ENCODE measurements at regions not wholly inside any gene's neighbourhood (a gene's known extent, or its start where the extent isn't known, plus 50 kb on each side); places are given as distances from the start of the nearest gene placed in this dataset.

DNA sequence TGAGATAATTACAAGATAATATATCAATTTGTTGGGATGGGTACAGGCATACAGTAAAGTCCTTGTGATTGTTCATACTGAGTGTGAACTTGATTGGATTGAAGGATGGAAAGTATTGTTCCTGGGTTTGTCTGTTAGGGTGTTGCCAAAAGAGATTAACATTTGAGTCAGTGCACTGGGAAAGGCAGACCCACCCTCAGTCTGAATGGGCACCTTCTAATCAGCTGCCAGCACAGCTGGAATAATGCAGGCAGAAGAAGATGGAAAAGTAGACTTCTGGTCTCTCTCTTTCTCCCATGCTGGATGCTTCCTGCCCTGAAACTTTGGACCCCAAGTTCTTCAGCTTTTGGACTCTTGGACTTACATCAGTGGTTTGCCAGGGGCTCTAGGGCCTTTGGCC, 457.9 kb upstream of the SLIT2 start:
- TF ChIP-seq POLR2AphosphoS5 (IDR thresholded peaks at IDR 0.05; ENCODE audit: low read depth, low read length): no peak
- TF ChIP-seq TAF1 (IDR thresholded peaks at IDR 0.05; ENCODE audit: borderline replicate concordance, insufficient read depth, low read length): no peak
- TF ChIP-seq SIN3A (IDR thresholded peaks at IDR 0.05; ENCODE audit: borderline replicate concordance, insufficient read depth, low read length): no peak
- TF ChIP-seq, protein P1, sequence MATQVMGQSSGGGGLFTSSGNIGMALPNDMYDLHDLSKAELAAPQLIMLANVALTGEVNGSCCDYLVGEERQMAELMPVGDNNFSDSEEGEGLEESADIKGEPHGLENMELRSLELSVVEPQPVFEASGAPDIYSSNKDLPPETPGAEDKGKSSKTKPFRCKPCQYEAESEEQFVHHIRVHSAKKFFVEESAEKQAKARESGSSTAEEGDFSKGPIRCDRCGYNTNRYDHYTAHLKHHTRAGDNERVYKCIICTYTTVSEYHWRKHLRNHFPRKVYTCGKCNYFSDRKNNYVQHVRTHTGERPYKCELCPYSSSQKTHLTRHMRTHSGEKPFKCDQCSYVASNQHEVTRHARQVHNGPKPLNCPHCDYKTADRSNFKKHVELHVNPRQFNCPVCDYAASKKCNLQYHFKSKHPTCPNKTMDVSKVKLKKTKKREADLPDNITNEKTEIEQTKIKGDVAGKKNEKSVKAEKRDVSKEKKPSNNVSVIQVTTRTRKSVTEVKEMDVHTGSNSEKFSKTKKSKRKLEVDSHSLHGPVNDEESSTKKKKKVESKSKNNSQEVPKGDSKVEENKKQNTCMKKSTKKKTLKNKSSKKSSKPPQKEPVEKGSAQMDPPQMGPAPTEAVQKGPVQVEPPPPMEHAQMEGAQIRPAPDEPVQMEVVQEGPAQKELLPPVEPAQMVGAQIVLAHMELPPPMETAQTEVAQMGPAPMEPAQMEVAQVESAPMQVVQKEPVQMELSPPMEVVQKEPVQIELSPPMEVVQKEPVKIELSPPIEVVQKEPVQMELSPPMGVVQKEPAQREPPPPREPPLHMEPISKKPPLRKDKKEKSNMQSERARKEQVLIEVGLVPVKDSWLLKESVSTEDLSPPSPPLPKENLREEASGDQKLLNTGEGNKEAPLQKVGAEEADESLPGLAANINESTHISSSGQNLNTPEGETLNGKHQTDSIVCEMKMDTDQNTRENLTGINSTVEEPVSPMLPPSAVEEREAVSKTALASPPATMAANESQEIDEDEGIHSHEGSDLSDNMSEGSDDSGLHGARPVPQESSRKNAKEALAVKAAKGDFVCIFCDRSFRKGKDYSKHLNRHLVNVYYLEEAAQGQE (IDR thresholded peaks at IDR 0.05; ENCODE audit: insufficient read depth in 1 of 2, low read depth in 2 of 2, low read length in 2 of 2): no peak
- no peak for TF ChIP-seq FOXP2 (optimal IDR thresholded peaks at IDR 0.05; ENCODE audit: borderline replicate concordance, extremely low read depth, extremely low read length, insufficient read depth)

DNA sequence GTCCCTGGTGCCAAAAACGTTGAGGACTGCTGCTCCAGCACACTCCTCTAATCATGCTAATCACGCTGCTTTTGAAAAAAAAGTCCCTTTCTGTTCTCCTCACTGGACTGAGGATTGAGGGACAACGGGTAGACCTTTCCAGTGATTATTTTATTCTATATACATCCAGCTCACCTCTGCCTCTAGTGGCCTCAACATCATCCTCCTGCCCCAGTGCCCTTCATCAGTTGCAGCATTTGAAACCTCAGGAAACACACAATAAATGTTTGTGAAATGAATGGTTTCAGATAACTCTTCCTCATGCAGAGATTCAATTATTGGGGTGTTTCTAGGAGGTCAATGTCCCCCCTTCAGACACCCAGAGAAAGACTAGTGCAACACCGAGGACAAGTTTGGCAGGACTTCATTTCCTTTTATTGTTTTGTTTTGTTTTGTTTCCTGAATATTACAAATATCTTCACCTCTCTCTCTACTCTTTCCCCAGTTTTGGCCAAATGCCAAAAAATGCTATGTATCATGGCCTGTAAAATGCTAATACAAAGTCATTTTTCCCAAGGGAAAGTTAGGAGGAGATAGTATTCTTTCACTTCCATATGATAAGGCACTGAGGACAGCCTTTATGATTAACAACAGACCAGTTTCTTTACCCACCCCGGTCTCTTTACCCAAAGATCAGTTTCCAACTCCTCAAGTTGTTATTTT, 460.1 kb upstream of the SLIT2 start:
- no peak for TF ChIP-seq FOXP2 (optimal IDR thresholded peaks at IDR 0.05; ENCODE audit: borderline replicate concordance, extremely low read depth, extremely low read length, insufficient read depth)
- TF ChIP-seq, protein P1 (IDR thresholded peaks at IDR 0.05; ENCODE audit: insufficient read depth in 1 of 2, low read depth in 2 of 2, low read length in 2 of 2): no peak
- no peak for TF ChIP-seq TAF1 (IDR thresholded peaks at IDR 0.05; ENCODE audit: borderline replicate concordance, insufficient read depth, low read length)
- TF ChIP-seq SIN3A (IDR thresholded peaks at IDR 0.05; ENCODE audit: borderline replicate concordance, insufficient read depth, low read length): no peak
- TF ChIP-seq POLR2AphosphoS5 (IDR thresholded peaks at IDR 0.05; ENCODE audit: low read depth, low read length): no peak

DNA sequence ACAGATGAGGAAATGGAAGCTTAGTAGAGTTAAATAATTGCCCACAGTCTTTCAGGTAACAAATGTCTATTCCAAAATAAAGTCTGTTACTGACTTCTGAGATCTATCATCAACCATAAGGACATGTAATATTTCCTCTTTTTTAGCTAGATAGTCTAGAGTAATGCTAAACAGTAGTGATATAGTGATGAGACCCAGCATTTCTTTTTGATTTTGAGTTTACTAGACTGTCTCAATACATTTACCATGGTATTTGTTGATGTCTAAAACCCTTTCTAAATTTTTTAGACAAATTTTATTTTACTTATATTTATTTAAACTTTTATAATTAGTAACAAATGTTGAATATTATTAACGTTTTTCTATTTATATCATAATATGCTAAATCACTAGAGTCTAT, 465.1 kb upstream of the SLIT2 start:
- TF ChIP-seq, protein P1 (IDR thresholded peaks at IDR 0.05; ENCODE audit: insufficient read depth in 1 of 2, low read depth in 2 of 2, low read length in 2 of 2): no peak
- TF ChIP-seq POLR2AphosphoS5 (IDR thresholded peaks at IDR 0.05; ENCODE audit: low read depth, low read length): no peak
- TF ChIP-seq SIN3A (IDR thresholded peaks at IDR 0.05; ENCODE audit: borderline replicate concordance, insufficient read depth, low read length): no peak
- TF ChIP-seq FOXP2 (optimal IDR thresholded peaks at IDR 0.05; ENCODE audit: borderline replicate concordance, extremely low read depth, extremely low read length, insufficient read depth): no peak
- no peak for TF ChIP-seq TAF1 (IDR thresholded peaks at IDR 0.05; ENCODE audit: borderline replicate concordance, insufficient read depth, low read length)

DNA sequence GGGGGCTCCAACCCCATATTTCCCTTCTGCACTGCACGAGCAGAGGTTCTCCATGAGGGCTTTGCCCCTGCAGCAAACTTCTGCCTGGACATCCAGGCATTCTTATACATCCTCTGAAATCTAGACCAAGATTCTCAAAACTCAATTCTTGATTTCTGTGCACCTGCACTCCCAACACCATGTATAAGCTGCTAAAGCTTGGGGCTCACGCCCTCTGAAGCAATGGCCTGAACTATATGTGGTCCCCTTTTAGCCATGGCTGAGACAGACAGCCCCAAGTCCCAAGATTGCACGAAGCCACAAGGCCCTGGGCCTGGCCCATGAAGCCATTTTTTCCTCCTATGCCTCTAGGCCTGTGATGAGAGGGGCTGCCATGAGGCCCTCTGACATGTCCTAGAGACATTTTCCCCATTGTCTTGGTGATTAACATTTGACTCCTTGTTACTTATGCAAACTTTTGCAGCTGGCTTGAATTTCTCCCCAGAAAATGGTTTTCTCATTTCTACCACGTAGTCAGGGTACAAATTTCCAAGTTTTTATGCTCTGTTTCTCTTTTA, 468.0 kb upstream of the SLIT2 start:
- no peak for TF ChIP-seq FOXP2 (optimal IDR thresholded peaks at IDR 0.05; ENCODE audit: borderline replicate concordance, extremely low read depth, extremely low read length, insufficient read depth)
- TF ChIP-seq SIN3A (IDR thresholded peaks at IDR 0.05; ENCODE audit: borderline replicate concordance, insufficient read depth, low read length): no peak
- no peak for TF ChIP-seq POLR2AphosphoS5 (IDR thresholded peaks at IDR 0.05; ENCODE audit: low read depth, low read length)
- TF ChIP-seq, protein P1 (IDR thresholded peaks at IDR 0.05; ENCODE audit: insufficient read depth in 1 of 2, low read depth in 2 of 2, low read length in 2 of 2): no peak
- TF ChIP-seq TAF1 (IDR thresholded peaks at IDR 0.05; ENCODE audit: borderline replicate concordance, insufficient read depth, low read length): no peak

All from PFSK-1 (cell line).